Epithelial cell of esophagus (primary cell): ENCODE measurements at regions not wholly inside any gene's neighbourhood (a gene's known extent, or its start where the extent isn't known, plus 50 kb on each side); places are given as distances from the start of the nearest gene placed in this dataset.

Source experiments
- DNase-seq: peaks from one replicate; pipeline ENCODE4 v3.0.0; 2010; ENCODE audit warnings: low read depth
- H3K4me3 ChIP-seq: 2 replicates; pipeline ENCODE4 v1.5.1; 2011; ENCODE audit warnings: mild to moderate bottlenecking, low read length, control low read depth
- CTCF ChIP-seq: IDR thresholded peaks from 2 replicates; pipeline ENCODE4 v1.5.1; 2011; ENCODE audit warnings: low read depth, mild to moderate bottlenecking, low read length, control low read depth, inconsistent platforms; ENCODE audit not compliant: insufficient read depth; ENCODE audit errors: missing control alignments

GRCh38 chr3:144063306-144063705 lies 91.7 kb downstream of the DIPK2A start:
- TF ChIP-seq CTCF, result no peak
- no peak for DNase-seq
- no peak overlapping the region for H3K4me3 ChIP-seq

GRCh38 chr3:144067059-144067458 lies 95.4 kb downstream of the DIPK2A start:
- no peak overlapping the region for H3K4me3 ChIP-seq
- no peak for TF ChIP-seq CTCF
- DNase-seq, result peak; percentile 55

- TF ChIP-seq CTCF, result no peak
- H3K4me3 ChIP-seq, result no peak overlapping the region
- peak; percentile 31 for DNase-seq
Observed at GRCh38 chr3:144073698-144074097, 102.1 kb downstream of the DIPK2A start.

- TF ChIP-seq CTCF, result no peak
- DNase-seq, result no peak
- H3K4me3 ChIP-seq, result no peak overlapping the region
Observed at GRCh38 chr3:144079634-144080033, 108.0 kb downstream of the DIPK2A start.

GRCh38 chr3:144084929-144085328 lies 113.3 kb downstream of the DIPK2A start:
- H3K4me3 ChIP-seq, result no peak overlapping the region
- no peak for DNase-seq
- TF ChIP-seq CTCF, result no peak

GRCh38 chr3:144085964-144086363 lies 114.3 kb downstream of the DIPK2A start:
- no peak for TF ChIP-seq CTCF
- no peak overlapping the region for H3K4me3 ChIP-seq
- peak; percentile 95 for DNase-seq

GRCh38 chr3:144096016-144096415 lies 124.4 kb downstream of the DIPK2A start:
- DNase-seq, result no peak
- no peak overlapping the region for H3K4me3 ChIP-seq
- no peak for TF ChIP-seq CTCF
